Osteoblast (primary cell): ENCODE measurements at regions not wholly inside any gene's neighbourhood (a gene's known extent, or its start where the extent isn't known, plus 50 kb on each side); places are given as distances from the start of the nearest gene placed in this dataset.

Source experiments
- DNase-seq: peaks from one replicate; pipeline ENCODE4 v3.0.0; 2011; ENCODE audit warnings: low spot score, mixed read lengths; ENCODE audit not compliant: insufficient read length; ENCODE audit errors: missing footprints
- H2AFZ ChIP-seq: 2 replicates; pipeline ENCODE4 v1.6.0; 2011; ENCODE audit warnings: mild to moderate bottlenecking, low read length
- H3K27ac ChIP-seq: 2 replicates; pipeline ENCODE4 v1.5.1; 2011; ENCODE audit warnings: mild to moderate bottlenecking, low read depth, low read length, moderate library complexity
- H3K27me3 ChIP-seq: 2 replicates; pipeline ENCODE4 v1.6.0; 2012; ENCODE audit warnings: mild to moderate bottlenecking, control low read depth, inconsistent platforms, low read length, moderate library complexity; ENCODE audit not compliant: insufficient read depth
- H3K36me3 ChIP-seq: 2 replicates; pipeline ENCODE4 v1.5.1; 2011; ENCODE audit warnings: mild to moderate bottlenecking, low read length, control low read depth, moderate library complexity; ENCODE audit not compliant: insufficient read depth
- H3K4me1 ChIP-seq: 2 replicates; pipeline ENCODE4 v1.5.1; 2011; ENCODE audit warnings: mild to moderate bottlenecking, low read length, control low read depth, moderate library complexity; ENCODE audit not compliant: insufficient read depth
- H3K4me2 ChIP-seq: 2 replicates; pipeline ENCODE4 v1.6.0; 2011; ENCODE audit warnings: mild to moderate bottlenecking, low read length; ENCODE audit not compliant: insufficient read depth
- H3K4me3 ChIP-seq: fragments of 200-600 bp; sonication (generic); 3 replicates; pipeline ENCODE4 v1.5.1; 2012; ENCODE audit warnings: mild to moderate bottlenecking, low read length, inconsistent platforms; ENCODE audit not compliant: insufficient read depth
- H3K79me2 ChIP-seq: 2 replicates; pipeline ENCODE4 v1.6.0; 2012; ENCODE audit warnings: mild to moderate bottlenecking, low read length, control low read depth, inconsistent platforms; ENCODE audit not compliant: insufficient read depth
- H3K9me3 ChIP-seq: 2 replicates; pipeline ENCODE4 v1.5.1; 2011; ENCODE audit warnings: low read depth, low read length, control low read depth
- H4K20me1 ChIP-seq: 2 replicates; pipeline ENCODE4 v1.6.0; 2012; ENCODE audit warnings: mild to moderate bottlenecking, low read length, control low read depth; ENCODE audit not compliant: insufficient read depth
- CTCF ChIP-seq: IDR thresholded peaks from 2 replicates; pipeline ENCODE4 v1.5.1; 2011; ENCODE audit warnings: mild to moderate bottlenecking, low read depth, low read length, moderate library complexity; ENCODE audit errors: extremely low read depth

- DNase-seq = no peak
- H3K9me3 ChIP-seq = no peaks in the 10 kb centered on the region
- H4K20me1 ChIP-seq = no peaks in the 10 kb centered on the region
- no peak for TF ChIP-seq CTCF
- no peak overlapping the region for H3K4me3 ChIP-seq
- no peak overlapping the region for H3K27ac ChIP-seq
- no peaks in the 10 kb centered on the region for H3K4me1 ChIP-seq
- no peaks in the 10 kb centered on the region for H3K79me2 ChIP-seq
- no peaks in the 10 kb centered on the region for H3K36me3 ChIP-seq
- H2AFZ ChIP-seq = no peak overlapping the region
- no peaks in the 10 kb centered on the region for H3K27me3 ChIP-seq
- no peak overlapping the region for H3K4me2 ChIP-seq
Observed at GRCh38 chr9:7676609-7677156, 122.9 kb downstream of the DMAC1 start.

GRCh38 chr9:7671847-7672246 is 127.7 kb downstream of the DMAC1 start:
- Histone ChIP-seq H2AFZ (no peak overlapping the region), H3K79me2 (no peaks in the 10 kb centered on the region), H3K4me1 (no peaks in the 10 kb centered on the region), H3K27me3 (no peaks in the 10 kb centered on the region), H3K27ac (no peak overlapping the region), H3K4me2 (no peak overlapping the region), H3K4me3 (no peak overlapping the region), H3K9me3 (no peaks in the 10 kb centered on the region), H4K20me1 (no peaks in the 10 kb centered on the region), H3K36me3 (no peaks in the 10 kb centered on the region)
- no peak for TF ChIP-seq CTCF
- DNase-seq = no peak

- Histone ChIP-seq H2AFZ (no peak overlapping the region), H3K4me2 (no peak overlapping the region), H3K36me3 (no peaks in the 10 kb centered on the region), H3K27ac (no peak overlapping the region), H3K27me3 (no peaks in the 10 kb centered on the region), H4K20me1 (no peaks in the 10 kb centered on the region), H3K4me3 (no peak overlapping the region), H3K79me2 (no peaks in the 10 kb centered on the region), H3K4me1 (no peaks in the 10 kb centered on the region), H3K9me3 (no peaks in the 10 kb centered on the region)
- no peak for TF ChIP-seq CTCF
- DNase-seq = peak; percentile 54
Observed at GRCh38 chr9:7668541-7668940, 131.0 kb downstream of the DMAC1 start.

- no peaks in the 10 kb centered on the region for H3K27me3 ChIP-seq
- no peaks in the 10 kb centered on the region for H3K79me2 ChIP-seq
- no peaks in the 10 kb centered on the region for H3K4me1 ChIP-seq
- no peak for DNase-seq
- no peaks in the 10 kb centered on the region for H4K20me1 ChIP-seq
- TF ChIP-seq CTCF = no peak
- no peak overlapping the region for H3K27ac ChIP-seq
- no peak overlapping the region for H3K4me3 ChIP-seq
- H3K36me3 ChIP-seq = no peaks in the 10 kb centered on the region
- H2AFZ ChIP-seq = no peak overlapping the region
- no peak overlapping the region for H3K4me2 ChIP-seq
- no peaks in the 10 kb centered on the region for H3K9me3 ChIP-seq
Observed at GRCh38 chr9:7665874-7666273, 133.7 kb downstream of the DMAC1 start.
